WTC11 (cell line): ENCODE measurements at regions not wholly inside any gene's neighbourhood (a gene's known extent, or its start where the extent isn't known, plus 50 kb on each side); places are given as distances from the start of the nearest gene placed in this dataset.

ENCODE experiments used
- ATAC-seq: fragments of 200-7000 bp; cut with Tn5 transposase; 2 replicates; pipeline ENCODE4 v1.10.0; 2021; ENCODE audit warnings: mild to moderate bottlenecking, moderate library complexity
- CTCF ChIA-PET: fragments of 300-600 bp; sonication (Branson Sonifier 250); formaldehyde crosslinking; loops from one replicate; lab custom pipeline; 2021; ENCODE audit warnings: antibody characterized with exemption; lab: Charles Lee
- POLR2A ChIA-PET: fragments of 350-600 bp; sonication (Branson Sonifier 250); formaldehyde crosslinking; loops from one replicate; lab custom pipeline; 2021; ENCODE audit warnings: antibody characterized with exemption; lab: Charles Lee
- DNase-seq: peaks from one replicate; pipeline ENCODE4 v3.0.0; 2021; ENCODE audit warnings: low spot score
- H3K27ac Mint-ChIP-seq: 2 replicates; pipeline ENCODE4 v1.8.0; 2021; ENCODE audit warnings: mixed read lengths
- H3K27me3 Mint-ChIP-seq: 2 replicates; pipeline ENCODE4 v1.8.0; 2021; ENCODE audit warnings: low read depth, mild to moderate bottlenecking, moderate library complexity, mixed read lengths
- H3K36me3 Mint-ChIP-seq: 2 replicates; pipeline ENCODE4 v1.8.0; 2021; ENCODE audit warnings: mixed read lengths
- H3K4me1 Mint-ChIP-seq: 2 replicates; pipeline ENCODE4 v1.8.0; 2022; ENCODE audit warnings: mixed read lengths
- H3K4me3 Mint-ChIP-seq: 2 replicates; pipeline ENCODE4 v1.8.0; 2021; ENCODE audit warnings: mild to moderate bottlenecking, moderate library complexity, mixed read lengths
- H3K9me3 Mint-ChIP-seq: 2 replicates; pipeline ENCODE4 v1.8.0; 2021; ENCODE audit warnings: mixed read lengths
- ATF1 ChIP-seq: sonication (generic); formaldehyde crosslinking; IDR thresholded peaks from 2 replicates; pipeline ENCODE4 v1.8.1; 2023; ENCODE audit warnings: mild to moderate bottlenecking, moderate library complexity, missing genetic modification reagents
- CREM ChIP-seq: sonication (generic); formaldehyde crosslinking; IDR thresholded peaks from 2 replicates; pipeline ENCODE4 v1.8.1; 2022; ENCODE audit warnings: mild to moderate bottlenecking, missing genetic modification reagents, moderate library complexity
- ELF4 ChIP-seq: sonication (generic); formaldehyde crosslinking; IDR thresholded peaks from 2 replicates; pipeline ENCODE4 v1.8.1; 2022; ENCODE audit warnings: low read depth, mild to moderate bottlenecking, moderate library complexity, missing genetic modification reagents
- JUN ChIP-seq: sonication (generic); formaldehyde crosslinking; IDR thresholded peaks from 2 replicates; pipeline ENCODE4 v1.8.0; 2023; ENCODE audit warnings: mild to moderate bottlenecking, missing genetic modification reagents
- MXD4 ChIP-seq: fragments of 250-450 bp; sonication (Bioruptor Pico); IDR thresholded peaks from 2 replicates; pipeline ENCODE4 v1.8.0; 2021; ENCODE audit warnings: mild to moderate bottlenecking, moderate library complexity, borderline replicate concordance
- NFE2L1 ChIP-seq: sonication (generic); formaldehyde crosslinking; IDR thresholded peaks from 2 replicates; pipeline ENCODE4 v1.8.1; 2023; ENCODE audit warnings: missing genetic modification reagents
- NFYB ChIP-seq: sonication (generic); formaldehyde crosslinking; conservative IDR thresholded peaks from 2 replicates; pipeline ENCODE4 v1.8.0; 2022; ENCODE audit warnings: low read depth, missing genetic modification reagents
- OVOL2 ChIP-seq: fragments of 250-450 bp; sonication (Bioruptor Pico); IDR thresholded peaks from 2 replicates; pipeline ENCODE4 v1.9.0; 2021; ENCODE audit warnings: mild to moderate bottlenecking, borderline replicate concordance
- TCF7 ChIP-seq: sonication (generic); formaldehyde crosslinking; IDR thresholded peaks from 2 replicates; pipeline ENCODE4 v1.8.0; 2022; ENCODE audit warnings: mild to moderate bottlenecking, low read depth, missing genetic modification reagents, moderate library complexity
- TEAD4 ChIP-seq: sonication (generic); formaldehyde crosslinking; IDR thresholded peaks from 2 replicates; pipeline ENCODE4 v1.8.0; 2022; ENCODE audit warnings: mild to moderate bottlenecking, missing genetic modification reagents
- ZNF232 ChIP-seq: sonication (generic); formaldehyde crosslinking; IDR thresholded peaks from 2 replicates; pipeline ENCODE4 v1.8.0; 2022; ENCODE audit warnings: mild to moderate bottlenecking, missing genetic modification reagents
- ZNF416 ChIP-seq: fragments of 250-450 bp; sonication (Bioruptor Pico); IDR thresholded peaks from 2 replicates; pipeline ENCODE4 v1.9.0; 2021; ENCODE audit warnings: mild to moderate bottlenecking, inconsistent platforms
- TF ChIP-seq, protein P1 (sequence below): sonication (generic); formaldehyde crosslinking; IDR thresholded peaks from 2 replicates; pipeline ENCODE4 v1.8.1; 2022; ENCODE audit warnings: mild to moderate bottlenecking, moderate library complexity, missing genetic modification reagents
- TF ChIP-seq, protein P2 (sequence below): sonication (generic); formaldehyde crosslinking; IDR thresholded peaks from 2 replicates; pipeline ENCODE4 v1.8.0; 2022; ENCODE audit warnings: mild to moderate bottlenecking, missing genetic modification reagents
- TF ChIP-seq, protein P3 (sequence below): sonication (generic); formaldehyde crosslinking; IDR thresholded peaks from 2 replicates; pipeline ENCODE4 v1.8.1; 2023; ENCODE audit warnings: mild to moderate bottlenecking, moderate library complexity, missing genetic modification reagents
- TF ChIP-seq, protein P4 (sequence below): sonication (generic); formaldehyde crosslinking; IDR thresholded peaks from 2 replicates; pipeline ENCODE4 v1.8.0; 2023; ENCODE audit warnings: missing genetic modification reagents
- TF ChIP-seq, protein P5 (sequence below): sonication (generic); formaldehyde crosslinking; conservative IDR thresholded peaks from 2 replicates; pipeline ENCODE4 v1.8.1; 2022; ENCODE audit warnings: mild to moderate bottlenecking, missing genetic modification reagents
- TF ChIP-seq, protein P6 (sequence below): sonication (generic); formaldehyde crosslinking; IDR thresholded peaks from 2 replicates; pipeline ENCODE4 v1.8.1; 2022; ENCODE audit warnings: low read depth, mild to moderate bottlenecking, moderate library complexity, missing genetic modification reagents, borderline replicate concordance
- TF ChIP-seq, protein P7 (sequence below): sonication (generic); formaldehyde crosslinking; IDR thresholded peaks from 2 replicates; pipeline ENCODE4 v1.8.1; 2022; ENCODE audit warnings: mild to moderate bottlenecking, missing genetic modification reagents, moderate library complexity, borderline replicate concordance
- TF ChIP-seq, protein P8 (sequence below): sonication (generic); formaldehyde crosslinking; IDR thresholded peaks from 2 replicates; pipeline ENCODE4 v1.8.1; 2022; ENCODE audit warnings: missing genetic modification reagents, borderline replicate concordance

DNA sequence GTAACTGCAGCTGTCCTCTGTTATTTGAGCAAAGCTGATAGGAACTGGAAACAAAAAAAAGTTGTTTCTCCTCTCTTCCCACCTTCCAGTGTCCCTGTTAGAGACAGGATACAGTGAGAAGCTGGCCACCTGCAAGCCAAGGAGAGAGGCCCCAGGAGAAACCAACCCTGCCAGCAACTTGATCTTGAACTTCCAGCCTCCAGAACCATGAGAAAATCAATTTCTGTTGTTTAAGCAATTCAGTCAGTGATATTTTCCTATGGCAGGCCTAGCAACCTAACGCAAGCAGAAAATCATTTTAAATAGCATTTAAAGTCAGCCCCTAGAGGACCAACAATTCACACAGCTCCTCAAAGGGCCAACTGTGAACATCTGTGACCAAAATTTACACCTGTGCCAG is 291.3 kb downstream of the OXSM start:
- ChIA-PET CTCF (no interaction called here), POLR2A (no interaction called here)
- ATAC-seq (no peak), DNase-seq (no peak)
- no peak overlapping the region for H3K4me3 Mint-ChIP-seq
- H3K27ac Mint-ChIP-seq, result no peak overlapping the region
- H3K27me3 Mint-ChIP-seq, result no peaks in the 10 kb centered on the region
- peaks cover 23% of the 10 kb centered on the region for H3K9me3 Mint-ChIP-seq
- H3K36me3 Mint-ChIP-seq, result 0 out of 2 replicates have a peak, but pooled peaks cover 3% of the 10 kb centered on the region
- TF ChIP-seq NFYB (CRISPR knock-in tag), result no peak
- TF ChIP-seq ATF1 (CRISPR knock-in tag), result no peak
- TF ChIP-seq ZNF232 (CRISPR knock-in tag), result no peak
- no peak for TF ChIP-seq CREM (CRISPR knock-in tag)
- TF ChIP-seq, protein P1, sequence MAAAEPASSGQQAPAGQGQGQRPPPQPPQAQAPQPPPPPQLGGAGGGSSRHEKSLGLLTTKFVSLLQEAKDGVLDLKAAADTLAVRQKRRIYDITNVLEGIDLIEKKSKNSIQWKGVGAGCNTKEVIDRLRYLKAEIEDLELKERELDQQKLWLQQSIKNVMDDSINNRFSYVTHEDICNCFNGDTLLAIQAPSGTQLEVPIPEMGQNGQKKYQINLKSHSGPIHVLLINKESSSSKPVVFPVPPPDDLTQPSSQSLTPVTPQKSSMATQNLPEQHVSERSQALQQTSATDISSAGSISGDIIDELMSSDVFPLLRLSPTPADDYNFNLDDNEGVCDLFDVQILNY (CRISPR knock-in tag), result no peak
- TF ChIP-seq, protein P2, sequence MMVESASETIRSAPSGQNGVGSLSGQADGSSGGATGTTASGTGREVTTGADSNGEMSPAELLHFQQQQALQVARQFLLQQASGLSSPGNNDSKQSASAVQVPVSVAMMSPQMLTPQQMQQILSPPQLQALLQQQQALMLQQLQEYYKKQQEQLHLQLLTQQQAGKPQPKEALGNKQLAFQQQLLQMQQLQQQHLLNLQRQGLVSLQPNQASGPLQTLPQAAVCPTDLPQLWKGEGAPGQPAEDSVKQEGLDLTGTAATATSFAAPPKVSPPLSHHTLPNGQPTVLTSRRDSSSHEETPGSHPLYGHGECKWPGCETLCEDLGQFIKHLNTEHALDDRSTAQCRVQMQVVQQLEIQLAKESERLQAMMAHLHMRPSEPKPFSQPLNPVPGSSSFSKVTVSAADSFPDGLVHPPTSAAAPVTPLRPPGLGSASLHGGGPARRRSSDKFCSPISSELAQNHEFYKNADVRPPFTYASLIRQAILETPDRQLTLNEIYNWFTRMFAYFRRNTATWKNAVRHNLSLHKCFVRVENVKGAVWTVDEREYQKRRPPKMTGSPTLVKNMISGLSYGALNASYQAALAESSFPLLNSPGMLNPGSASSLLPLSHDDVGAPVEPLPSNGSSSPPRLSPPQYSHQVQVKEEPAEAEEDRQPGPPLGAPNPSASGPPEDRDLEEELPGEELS, result no peak
- no peak for TF ChIP-seq JUN
- TF ChIP-seq MXD4, result no peak
- no peak for TF ChIP-seq NFE2L1 (CRISPR knock-in tag)
- TF ChIP-seq, protein P3, sequence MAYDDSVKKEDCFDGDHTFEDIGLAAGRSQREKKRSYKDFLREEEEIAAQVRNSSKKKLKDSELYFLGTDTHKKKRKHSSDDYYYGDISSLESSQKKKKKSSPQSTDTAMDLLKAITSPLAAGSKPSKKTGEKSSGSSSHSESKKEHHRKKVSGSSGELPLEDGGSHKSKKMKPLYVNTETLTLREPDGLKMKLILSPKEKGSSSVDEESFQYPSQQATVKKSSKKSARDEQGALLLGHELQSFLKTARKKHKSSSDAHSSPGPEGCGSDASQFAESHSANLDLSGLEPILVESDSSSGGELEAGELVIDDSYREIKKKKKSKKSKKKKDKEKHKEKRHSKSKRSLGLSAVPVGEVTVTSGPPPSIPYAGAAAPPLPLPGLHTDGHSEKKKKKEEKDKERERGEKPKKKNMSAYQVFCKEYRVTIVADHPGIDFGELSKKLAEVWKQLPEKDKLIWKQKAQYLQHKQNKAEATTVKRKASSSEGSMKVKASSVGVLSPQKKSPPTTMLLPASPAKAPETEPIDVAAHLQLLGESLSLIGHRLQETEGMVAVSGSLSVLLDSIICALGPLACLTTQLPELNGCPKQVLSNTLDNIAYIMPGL (CRISPR knock-in tag), result no peak
- TF ChIP-seq ELF4 (CRISPR knock-in tag), result no peak
- TF ChIP-seq TEAD4 (CRISPR knock-in tag), result no peak
- no peak for TF ChIP-seq ZNF416 (CRISPR knock-in tag)
- no peak for TF ChIP-seq OVOL2
- no peak for TF ChIP-seq TCF7 (CRISPR knock-in tag)
- TF ChIP-seq, protein P4, sequence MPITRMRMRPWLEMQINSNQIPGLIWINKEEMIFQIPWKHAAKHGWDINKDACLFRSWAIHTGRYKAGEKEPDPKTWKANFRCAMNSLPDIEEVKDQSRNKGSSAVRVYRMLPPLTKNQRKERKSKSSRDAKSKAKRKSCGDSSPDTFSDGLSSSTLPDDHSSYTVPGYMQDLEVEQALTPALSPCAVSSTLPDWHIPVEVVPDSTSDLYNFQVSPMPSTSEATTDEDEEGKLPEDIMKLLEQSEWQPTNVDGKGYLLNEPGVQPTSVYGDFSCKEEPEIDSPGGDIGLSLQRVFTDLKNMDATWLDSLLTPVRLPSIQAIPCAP, result no peak
- TF ChIP-seq, protein P5, sequence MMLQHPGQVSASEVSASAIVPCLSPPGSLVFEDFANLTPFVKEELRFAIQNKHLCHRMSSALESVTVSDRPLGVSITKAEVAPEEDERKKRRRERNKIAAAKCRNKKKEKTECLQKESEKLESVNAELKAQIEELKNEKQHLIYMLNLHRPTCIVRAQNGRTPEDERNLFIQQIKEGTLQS (CRISPR knock-in tag), result no peak
- TF ChIP-seq, protein P6, sequence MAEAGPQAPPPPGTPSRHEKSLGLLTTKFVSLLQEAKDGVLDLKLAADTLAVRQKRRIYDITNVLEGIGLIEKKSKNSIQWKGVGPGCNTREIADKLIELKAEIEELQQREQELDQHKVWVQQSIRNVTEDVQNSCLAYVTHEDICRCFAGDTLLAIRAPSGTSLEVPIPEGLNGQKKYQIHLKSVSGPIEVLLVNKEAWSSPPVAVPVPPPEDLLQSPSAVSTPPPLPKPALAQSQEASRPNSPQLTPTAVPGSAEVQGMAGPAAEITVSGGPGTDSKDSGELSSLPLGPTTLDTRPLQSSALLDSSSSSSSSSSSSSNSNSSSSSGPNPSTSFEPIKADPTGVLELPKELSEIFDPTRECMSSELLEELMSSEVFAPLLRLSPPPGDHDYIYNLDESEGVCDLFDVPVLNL (CRISPR knock-in tag), result no peak
- TF ChIP-seq, protein P7, sequence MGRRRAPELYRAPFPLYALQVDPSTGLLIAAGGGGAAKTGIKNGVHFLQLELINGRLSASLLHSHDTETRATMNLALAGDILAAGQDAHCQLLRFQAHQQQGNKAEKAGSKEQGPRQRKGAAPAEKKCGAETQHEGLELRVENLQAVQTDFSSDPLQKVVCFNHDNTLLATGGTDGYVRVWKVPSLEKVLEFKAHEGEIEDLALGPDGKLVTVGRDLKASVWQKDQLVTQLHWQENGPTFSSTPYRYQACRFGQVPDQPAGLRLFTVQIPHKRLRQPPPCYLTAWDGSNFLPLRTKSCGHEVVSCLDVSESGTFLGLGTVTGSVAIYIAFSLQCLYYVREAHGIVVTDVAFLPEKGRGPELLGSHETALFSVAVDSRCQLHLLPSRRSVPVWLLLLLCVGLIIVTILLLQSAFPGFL, result no peak
- TF ChIP-seq, protein P8, sequence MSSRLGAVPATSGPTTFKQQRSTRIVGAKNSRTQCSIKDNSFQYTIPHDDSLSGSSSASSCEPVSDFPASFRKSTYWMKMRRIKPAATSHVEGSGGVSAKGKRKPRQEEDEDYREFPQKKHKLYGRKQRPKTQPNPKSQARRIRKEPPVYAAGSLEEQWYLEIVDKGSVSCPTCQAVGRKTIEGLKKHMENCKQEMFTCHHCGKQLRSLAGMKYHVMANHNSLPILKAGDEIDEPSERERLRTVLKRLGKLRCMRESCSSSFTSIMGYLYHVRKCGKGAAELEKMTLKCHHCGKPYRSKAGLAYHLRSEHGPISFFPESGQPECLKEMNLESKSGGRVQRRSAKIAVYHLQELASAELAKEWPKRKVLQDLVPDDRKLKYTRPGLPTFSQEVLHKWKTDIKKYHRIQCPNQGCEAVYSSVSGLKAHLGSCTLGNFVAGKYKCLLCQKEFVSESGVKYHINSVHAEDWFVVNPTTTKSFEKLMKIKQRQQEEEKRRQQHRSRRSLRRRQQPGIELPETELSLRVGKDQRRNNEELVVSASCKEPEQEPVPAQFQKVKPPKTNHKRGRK, result no peak
- H3K4me1 Mint-ChIP-seq, result no peaks in the 10 kb centered on the region
